Muscle of arm (tissue), 1 donor: ENCODE measurements at regions not wholly inside any gene's neighbourhood (a gene's known extent, or its start where the extent isn't known, plus 50 kb on each side); places are given as distances from the start of the nearest gene placed in this dataset.
A peak's percentile ranks its signal among the peaks of the same experiment; 100 is the strongest.

Source experiments
- DNase-seq: peaks from one replicate; pipeline ENCODE4 v3.0.0-alpha.2; 2013

DNA sequence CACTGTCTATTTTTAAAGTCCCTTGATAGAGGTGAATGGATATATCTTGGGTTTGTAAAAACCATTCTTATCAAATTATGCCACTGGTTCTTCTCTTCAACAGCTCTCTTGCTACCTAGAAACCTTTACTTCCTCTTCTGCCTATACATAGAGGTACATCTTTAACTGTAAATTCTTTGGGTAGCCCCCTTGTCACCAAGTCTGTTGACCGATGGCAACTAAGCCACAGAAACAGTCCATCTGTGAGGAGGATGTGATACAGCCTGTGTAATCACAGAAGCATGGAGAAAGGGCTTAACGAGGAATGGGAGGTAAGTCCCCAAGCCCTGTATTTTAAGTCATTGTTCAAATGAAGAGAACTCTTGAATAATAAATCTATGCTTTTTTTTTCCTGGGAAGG, 246.5 kb upstream of the MDFIC2 start:
- no peak for DNase-seq

DNA sequence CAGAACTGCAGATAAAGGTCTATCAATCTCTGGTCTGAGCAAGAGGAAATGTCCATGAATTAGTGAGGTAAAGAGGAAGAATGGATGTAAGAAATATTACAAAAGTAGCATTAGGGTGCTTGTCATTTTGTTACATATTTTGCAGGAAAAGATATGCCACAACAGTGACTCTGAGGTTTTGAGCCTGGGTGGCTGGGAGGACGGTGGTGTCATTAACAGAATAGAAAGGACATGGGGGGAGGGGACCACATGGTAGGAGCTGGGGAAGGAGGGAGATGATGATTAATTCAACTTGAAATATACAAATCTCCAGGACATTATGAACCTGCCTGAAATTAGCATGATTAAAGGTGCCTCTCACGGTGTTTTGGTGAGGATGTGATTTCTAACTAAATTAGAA, 245.5 kb upstream of the MDFIC2 start:
- no peak for DNase-seq

DNA sequence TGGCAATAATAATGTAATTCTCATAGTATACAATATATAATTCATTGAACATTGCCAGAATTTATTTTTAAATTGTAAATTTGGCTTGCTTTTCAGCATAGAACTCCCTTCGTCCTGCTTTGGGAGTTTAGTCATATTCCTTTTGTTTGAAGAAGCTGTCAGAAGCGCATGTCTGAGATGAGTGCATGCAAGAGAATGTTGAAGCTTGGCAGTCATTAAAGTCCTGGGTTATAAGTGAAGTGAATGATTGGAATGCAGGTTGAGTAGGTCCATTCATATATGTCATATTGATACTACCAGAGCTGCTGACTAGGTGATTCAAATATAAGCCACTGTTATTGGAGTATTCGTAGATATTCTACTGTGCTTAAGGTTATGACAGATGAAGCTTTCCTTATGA, 243.6 kb upstream of the MDFIC2 start:
- DNase-seq = no peak

GRCh38 chr3:70554170-70554569, 241.7 kb upstream of the MDFIC2 start:
- no peak for DNase-seq

DNA sequence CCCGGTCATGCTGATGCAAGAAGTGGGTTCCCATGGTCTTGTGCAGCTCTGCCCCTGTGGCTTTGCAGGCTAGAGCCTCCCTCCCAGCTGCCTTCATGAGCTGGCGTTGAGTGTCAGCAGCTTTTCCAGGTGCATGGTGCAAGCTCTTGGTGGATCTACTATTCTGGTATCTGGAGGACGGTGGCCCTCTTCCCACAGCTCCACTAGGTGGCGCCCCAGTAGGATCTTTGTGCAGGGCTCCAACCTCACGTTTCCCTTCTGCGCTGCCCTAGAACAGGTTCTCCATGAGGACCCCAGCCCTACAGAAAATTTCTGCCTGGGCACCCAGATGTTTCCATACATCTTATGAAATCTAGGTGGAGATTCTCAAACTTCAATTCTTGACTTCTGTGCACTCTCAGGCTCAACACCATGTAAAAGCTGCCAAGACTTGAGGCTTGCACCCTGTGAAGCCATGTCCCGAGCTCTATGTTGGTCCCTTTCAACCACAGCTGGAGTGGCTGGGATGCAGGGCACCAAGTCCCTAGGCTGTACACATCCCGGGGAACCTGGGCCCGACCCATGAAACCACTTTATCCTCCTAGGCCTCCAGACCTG, 238.4 kb upstream of the MDFIC2 start:
- DNase-seq = no peak

DNA sequence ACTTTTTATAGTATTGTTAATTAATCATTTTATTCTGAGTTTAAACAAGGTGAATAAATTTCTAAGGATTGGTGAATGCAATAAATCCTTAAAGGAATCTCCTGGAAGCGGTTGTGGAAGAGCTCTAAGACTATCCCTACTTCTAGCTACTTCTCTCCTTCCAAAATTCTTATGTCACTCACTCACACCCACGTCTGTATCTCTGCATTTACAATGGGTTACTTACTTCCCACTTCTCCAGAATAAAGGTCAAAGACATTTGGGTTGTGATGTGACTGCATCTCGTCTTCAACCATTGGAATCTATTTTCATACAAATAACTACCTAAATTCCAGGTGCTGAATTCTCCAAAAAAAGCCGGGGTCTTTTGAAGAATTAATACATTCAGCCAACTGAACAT, 234.2 kb upstream of the MDFIC2 start:
- no peak for DNase-seq

GRCh38 chr3:70543493-70543892, 231.1 kb upstream of the MDFIC2 start:
- no peak for DNase-seq

GRCh38 chr3:70539908-70540307, 227.5 kb upstream of the MDFIC2 start:
- no peak for DNase-seq

GRCh38 chr3:70532806-70533205, 220.4 kb upstream of the MDFIC2 start:
- no peak for DNase-seq

DNA sequence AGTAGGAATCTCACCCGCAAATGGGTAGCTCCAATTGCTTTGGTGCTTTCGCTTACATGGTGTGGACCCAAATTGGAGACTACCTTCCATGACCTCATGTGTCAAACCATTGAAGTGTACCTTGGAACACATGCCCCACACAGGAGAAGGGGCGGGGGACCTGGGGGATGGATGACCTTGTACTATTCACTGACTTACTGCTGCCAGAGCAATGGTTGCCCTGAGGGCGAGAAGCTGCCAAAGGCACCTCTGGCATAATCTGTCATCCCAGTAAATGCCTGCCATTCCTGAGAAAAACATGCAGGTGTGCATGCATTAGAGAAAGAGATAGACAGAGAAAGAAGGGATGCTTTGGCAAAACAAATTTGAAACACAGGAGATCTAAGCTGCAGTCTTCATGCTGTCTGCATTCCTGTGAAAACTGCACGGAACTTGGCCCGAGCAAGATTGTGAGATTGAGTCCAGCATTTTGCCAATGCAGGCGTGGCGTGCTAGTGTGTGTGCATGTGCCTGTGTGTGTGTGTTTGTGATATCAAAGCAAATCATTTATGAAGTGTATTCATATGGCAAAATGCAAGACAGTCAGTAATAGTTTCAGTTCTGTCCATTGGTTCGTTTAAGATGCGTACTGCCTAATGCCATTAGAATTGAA, 219.5 kb upstream of the MDFIC2 start:
- DNase-seq = no peak

- DNase-seq = peak; percentile 54
These were observed 218.7 kb upstream of the MDFIC2 start for GRCh38 chr3:70531063-70531657.

DNA sequence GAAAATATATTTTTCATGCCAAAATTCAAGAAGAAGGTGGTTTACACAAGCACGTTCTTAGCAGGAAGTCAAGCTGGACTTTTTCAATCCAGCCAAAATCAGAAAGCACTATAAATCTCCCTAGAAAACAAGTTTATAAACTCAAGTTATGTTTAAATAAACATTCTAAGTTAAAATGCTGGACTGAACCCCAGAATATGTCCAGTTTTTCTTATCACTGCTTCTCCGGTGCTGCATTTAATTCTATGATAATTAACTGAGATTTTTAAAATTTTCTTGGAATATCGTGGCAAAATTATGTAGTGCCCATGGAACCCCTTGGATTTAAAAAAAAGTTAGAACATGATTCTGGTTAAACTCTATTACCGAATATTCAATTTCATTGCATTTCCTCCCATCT, 218.2 kb upstream of the MDFIC2 start:
- no peak for DNase-seq

- DNase-seq = no peak
These were observed 214.6 kb upstream of the MDFIC2 start for GRCh38 chr3:70527026-70527425.

DNA sequence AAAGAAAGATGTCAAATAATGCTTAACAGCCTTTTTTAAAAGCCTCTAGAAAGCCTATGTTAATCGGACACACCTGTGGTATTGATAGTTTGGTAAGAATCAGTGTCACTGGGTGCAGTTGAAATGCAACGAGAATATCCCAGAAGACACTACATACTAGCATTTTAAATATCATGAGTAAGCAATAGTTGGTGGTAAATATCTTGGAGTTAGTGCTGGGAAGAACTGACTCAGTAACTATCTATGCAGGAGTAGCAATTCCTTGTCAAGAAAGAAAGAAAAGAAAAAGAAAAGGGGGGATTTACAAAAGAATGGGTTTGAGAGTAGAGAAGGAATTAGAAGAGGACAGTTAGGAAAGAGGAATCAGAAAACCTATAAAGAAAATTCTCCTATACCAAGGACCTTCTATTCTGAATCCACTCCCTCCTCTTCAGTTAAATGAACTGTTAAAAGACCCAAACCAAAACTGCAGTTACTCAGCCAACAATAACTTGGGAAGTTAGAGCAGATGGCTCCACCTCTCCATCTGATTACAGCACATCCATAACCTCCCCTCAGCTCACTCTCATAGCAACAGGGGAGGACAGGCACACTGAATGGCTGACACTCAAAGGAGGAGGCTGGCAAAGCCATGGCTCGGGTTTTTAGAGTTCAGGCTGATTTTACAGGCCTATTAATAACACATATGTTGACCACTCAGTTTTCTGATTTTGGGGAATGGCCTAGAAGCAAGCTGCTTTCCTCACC, 207.6 kb upstream of the MDFIC2 start:
- no peak for DNase-seq

- DNase-seq = peak; percentile 68
These were observed 206.6 kb upstream of the MDFIC2 start for GRCh38 chr3:70519026-70519425.

- peak; percentile 72 for DNase-seq
These were observed 205.9 kb upstream of the MDFIC2 start for GRCh38 chr3:70518356-70518755.

- no peak for DNase-seq
These were observed 204.9 kb upstream of the MDFIC2 start for GRCh38 chr3:70517124-70517890.

GRCh38 chr3:70516076-70516475, 203.6 kb upstream of the MDFIC2 start:
- DNase-seq = no peak

- no peak for DNase-seq
These were observed 195.0 kb upstream of the MDFIC2 start for GRCh38 chr3:70507486-70507885.

GRCh38 chr3:70506775-70507174, 194.3 kb upstream of the MDFIC2 start:
- no peak for DNase-seq

DNA sequence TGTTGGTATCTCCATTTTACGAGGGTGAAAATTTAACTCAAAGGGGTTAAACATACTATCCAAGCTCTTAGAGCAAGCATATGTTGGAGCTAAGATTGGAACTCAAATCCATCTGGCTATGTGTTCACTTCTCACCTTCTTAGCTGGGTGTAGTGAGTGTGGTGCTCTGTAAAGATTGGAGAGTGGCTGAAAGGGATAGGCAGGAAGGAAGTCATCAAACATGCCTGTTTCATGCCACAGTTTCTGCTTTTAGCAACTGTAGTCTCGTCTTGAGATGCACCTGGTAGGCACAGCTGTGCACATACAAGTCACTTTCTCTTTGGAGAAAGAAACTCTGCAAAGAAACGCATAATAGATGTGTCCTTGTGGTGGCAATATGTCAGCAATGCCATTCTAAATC, 189.1 kb upstream of the MDFIC2 start:
- DNase-seq = no peak

- DNase-seq = no peak
These were observed 176.4 kb upstream of the MDFIC2 start for GRCh38 chr3:70488816-70489215.
